ENCODE measurements at regions not wholly inside any gene's neighbourhood (a gene's known extent, or its start where the extent isn't known, plus 50 kb on each side); places are given as distances from the start of the nearest gene placed in this dataset.
A peak's percentile ranks its signal among the peaks of the same experiment; 100 is the strongest.

DNA sequence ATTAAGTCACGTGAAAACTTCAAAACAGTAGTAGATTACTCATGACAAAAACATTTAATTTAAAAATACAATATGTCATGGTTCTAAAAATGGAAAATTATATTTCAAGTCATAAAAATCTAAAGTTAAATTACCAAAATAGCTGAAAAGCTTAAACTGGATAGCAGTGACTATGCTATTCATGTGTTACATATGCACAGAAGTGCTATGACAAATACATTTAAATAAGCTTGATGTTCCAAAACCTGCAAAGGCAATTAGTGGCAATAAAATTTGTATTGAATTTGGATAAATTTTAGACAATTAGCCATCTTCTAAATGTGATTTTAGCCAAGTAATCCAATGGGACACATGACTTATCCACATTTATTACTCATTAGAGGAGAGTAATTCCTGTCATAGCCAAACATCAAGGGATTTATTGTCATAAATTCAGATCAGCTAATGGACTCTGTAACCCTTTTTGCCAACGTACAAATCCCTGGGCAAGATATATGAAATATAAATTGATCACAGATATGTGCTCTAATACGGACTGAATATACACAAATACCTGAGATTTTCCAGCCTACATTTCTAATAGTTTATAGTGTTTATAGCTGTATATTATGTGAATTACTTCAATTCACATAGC, 419.4 kb downstream of the ISL1 start:
- no peak for DNase-seq (ENCODE audit: low read depth)

GRCh38 chr5:51806677-51807076, 423.4 kb downstream of the ISL1 start:
- no peak for DNase-seq (ENCODE audit: low read depth)

DNA sequence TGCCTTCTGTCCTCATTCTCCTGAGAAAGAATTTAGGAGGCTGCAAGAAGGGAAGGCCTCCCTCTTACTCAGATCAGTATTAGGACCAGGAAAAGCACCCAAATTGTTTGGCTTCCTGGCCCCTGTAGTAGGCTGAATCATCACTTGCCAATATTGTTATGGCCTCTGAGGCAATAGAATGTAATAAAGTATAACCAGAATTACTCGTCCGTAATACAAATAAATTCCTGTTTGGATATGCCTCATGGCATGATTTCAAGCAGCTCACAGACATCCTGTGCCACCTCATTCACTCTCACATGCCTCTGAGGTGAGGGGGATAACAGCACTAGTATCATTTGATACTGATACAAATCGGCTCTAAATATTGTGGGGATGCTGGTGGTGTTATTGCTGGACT, 427.3 kb downstream of the ISL1 start:
- peak; percentile 32 for DNase-seq (ENCODE audit: low read depth)

DNA sequence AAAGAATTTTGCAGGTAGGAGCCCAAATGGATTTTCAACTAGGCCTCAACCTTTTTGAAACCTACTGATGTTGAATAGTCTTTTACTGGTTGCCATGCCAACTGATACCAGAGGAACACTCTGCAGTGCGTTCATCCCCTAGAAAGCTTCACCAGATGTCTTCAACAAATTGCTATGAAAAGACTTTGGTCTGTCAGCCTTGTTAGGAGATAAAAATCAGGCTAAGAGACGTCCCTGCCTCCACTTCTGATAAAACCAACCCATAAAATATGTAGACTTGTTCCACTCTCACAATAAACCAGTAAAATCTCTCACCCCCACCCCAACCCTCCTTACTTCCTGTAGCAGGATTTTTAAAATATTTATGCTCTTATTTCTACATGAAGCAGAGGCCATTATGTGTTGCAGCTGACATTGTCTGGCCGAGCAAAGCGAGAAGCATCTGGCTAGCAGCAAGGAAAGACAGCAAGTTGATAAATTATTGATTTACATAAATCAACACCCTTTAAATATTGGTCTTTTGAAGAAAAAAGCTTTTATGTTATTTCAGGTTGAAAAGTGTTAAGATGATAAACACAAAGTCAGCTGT, 428.7 kb downstream of the ISL1 start:
- no peak for DNase-seq (ENCODE audit: low read depth)

- DNase-seq (ENCODE audit: low read depth), result peak; percentile 2
Observed at GRCh38 chr5:51814817-51815216, 431.6 kb downstream of the ISL1 start.

DNA sequence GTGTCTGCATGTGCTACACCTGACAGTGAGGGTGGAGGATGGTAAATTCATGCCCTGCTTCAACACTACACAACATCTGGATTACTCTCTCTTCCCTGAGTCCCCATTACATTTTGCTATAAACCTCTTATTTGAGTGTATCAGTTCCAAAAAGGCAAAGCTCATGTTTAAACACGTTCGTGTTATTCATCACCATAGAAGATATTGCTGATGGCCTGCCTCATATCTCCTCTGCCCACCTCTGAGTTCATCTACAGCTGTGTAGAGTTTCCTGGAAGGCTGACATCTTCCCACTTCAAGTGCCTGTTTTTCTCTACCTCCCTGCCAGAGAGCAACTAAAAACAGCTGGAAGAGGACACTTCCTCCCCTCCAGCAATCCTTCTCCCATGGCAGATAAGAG, 433.2 kb downstream of the ISL1 start:
- no peak for DNase-seq (ENCODE audit: low read depth)

DNA sequence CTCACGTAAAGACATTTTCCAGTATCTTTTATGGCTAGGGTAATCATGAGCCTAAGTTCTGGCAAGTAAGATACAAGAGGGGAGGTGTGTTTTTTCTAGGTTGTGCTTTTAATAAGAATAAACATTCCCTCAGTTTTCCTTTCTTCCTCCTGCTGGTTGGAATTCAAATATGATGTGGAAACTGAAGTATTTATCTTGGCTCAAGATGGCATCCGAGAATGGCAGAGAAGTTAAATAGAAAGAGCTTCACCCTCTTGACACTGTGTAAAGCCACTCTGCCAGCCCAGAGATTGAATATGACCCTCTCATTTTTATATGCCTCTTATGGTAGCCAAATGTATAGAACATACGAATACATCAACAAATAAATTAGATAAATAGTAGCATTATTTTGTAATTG, 438.4 kb downstream of the ISL1 start:
- no peak for DNase-seq (ENCODE audit: low read depth)

- DNase-seq (ENCODE audit: low read depth), result peak; percentile 44
Observed at GRCh38 chr5:51829230-51829629, 446.0 kb downstream of the ISL1 start.

GRCh38 chr5:51829691-51830090, 446.4 kb downstream of the ISL1 start:
- DNase-seq (ENCODE audit: low read depth), result no peak

DNA sequence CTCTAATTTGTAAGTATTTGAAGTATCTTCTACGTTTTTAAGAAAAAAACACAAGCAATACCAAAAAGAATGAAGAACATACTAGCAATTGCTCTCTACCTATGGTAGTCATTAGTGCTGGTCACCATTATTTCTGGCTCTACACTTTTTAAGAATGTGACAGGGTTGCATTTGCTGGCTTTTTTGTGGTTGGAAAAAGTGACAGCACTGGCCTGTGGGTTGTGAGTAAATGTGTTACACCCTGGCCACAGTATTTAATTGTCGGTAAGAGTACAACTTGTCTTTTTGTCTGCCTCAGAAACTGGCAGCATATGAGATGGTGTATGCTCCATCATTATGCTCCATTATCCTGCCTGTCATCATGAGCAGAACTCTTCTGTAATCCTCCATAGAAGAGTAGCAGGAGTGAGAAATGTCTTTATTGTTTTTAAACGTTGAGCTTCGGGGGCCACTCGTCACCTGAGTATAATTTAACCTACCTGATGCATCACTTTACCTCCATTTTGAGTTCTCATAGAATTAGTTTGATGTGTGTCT, 449.8 kb downstream of the ISL1 start:
- DNase-seq (ENCODE audit: low read depth), result no peak

GRCh38 chr5:51838459-51838858, 455.2 kb downstream of the ISL1 start:
- DNase-seq (ENCODE audit: low read depth), result no peak

DNA sequence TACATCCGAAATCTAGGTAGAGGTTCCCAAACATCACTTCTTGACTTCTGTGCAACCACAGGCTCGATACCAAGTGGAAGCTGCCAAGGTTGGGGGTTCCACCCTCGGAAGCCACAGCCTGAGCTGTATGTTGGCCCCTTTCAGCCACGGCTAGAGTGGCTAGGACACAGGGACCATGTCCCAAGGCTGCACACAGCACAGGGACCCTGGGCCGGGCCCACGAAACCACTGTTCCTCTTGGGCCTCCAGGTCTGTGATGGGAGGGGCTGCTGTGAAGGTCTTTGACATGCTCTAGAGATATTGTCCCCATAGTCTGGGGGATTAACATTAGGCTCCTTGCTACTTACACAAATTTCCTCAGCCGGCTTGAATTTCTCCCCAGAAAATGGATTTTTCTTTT, 460.6 kb downstream of the ISL1 start:
- DNase-seq (ENCODE audit: low read depth), result no peak

- DNase-seq (ENCODE audit: low read depth), result no peak
Observed at GRCh38 chr5:51846015-51846414, 462.8 kb downstream of the ISL1 start.

DNA sequence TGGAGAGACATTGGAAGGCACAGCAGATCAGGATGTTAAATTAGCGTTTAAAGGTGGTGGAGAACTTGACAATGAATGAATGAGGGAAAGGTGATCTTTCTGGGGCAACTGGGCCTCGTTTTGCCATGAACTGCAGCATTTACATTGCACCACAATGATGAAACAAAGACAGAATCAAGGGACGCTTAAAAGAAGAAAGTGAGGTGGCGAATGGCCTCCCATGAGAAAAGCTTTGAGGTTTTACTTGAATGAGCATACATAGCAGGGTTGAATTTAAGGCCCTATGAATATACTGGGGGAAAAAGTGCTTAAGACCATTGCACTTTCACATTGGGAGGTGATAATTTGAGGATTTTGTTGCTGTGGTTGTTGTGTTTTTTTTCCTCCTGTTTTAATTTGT, 476.4 kb downstream of the ISL1 start:
- no peak for DNase-seq (ENCODE audit: low read depth)

GRCh38 chr5:51860532-51861018, 477.3 kb downstream of the ISL1 start:
- peak; percentile 20 for DNase-seq (ENCODE audit: low read depth)

DNA sequence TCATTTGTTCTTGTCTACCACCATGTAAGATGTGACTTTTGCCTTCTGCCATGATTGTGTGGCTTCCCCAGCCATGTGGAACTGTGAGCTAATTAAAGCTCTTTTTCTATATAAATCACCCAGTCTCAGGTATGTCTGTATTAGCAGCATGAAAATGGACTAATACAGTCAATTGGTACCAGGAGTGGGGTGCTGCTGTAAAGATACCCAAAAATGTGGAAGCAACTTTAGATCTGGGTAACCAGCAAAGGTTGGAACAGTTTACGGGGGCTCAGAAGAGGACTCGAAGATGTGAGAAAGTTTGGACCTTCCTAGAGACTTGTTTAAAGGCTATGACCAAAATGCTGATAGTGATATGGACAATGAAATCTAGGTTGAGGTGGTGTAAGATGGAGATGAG, 488.9 kb downstream of the ISL1 start:
- no peak for DNase-seq (ENCODE audit: low read depth)

DNA sequence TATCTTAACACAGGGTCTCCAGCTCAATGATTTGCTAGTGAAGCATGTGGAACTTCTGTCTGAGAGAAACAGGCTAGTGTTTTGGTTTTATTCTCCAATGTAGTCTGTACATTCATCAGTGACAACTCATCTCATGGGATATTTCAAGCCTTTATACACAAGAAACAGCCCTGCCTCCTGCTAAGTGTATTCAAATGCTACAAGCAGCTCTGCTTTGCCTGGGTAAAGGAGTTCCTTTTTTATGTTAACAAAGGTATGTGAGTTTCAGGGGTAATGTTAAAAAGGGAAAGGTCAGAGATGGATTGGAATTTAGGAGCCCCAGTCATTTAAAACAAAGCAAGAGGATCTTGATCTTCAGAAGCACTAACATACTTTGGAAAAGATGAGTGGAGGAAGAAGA, 498.7 kb downstream of the ISL1 start:
- no peak for DNase-seq (ENCODE audit: low read depth)

DNA sequence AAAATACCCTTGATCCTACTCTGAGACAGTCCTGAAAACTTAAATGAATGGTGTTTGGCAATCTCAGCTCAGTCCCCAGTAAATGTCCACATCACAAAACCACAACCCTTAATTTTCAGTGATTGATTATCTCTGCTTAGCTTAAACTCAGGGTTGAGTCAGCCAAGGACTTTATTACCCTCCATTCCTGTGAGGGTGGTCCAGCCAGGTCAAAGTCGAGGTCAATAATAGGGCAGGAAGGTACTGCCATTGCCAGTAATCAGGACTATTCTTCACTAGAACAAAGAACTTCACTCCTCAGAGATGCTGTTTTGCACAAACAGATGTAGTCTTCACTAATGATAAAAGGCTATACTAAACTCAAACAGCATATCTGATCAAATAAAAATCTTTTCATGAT, 499.4 kb downstream of the ISL1 start:
- DNase-seq (ENCODE audit: low read depth), result no peak

DNA sequence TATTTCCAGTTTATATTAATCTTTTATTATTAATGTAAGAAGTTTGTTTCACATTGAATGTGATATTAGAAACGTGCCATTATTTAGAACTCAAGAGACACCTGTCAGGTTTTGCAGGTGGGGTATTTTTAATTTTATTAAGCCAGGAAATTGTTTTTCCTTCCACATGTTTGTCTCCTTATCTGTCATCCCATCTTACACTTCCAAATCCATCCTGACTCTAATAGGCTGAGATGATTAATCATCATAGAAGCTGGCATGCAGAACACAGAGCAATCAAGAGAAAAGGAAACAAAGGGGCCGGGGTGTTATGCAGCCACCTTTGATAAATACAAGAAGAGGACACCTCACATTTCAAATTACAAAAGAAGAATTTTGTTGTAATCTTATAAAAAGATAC, 506.5 kb downstream of the ISL1 start:
- no peak for DNase-seq (ENCODE audit: low read depth)

DNA sequence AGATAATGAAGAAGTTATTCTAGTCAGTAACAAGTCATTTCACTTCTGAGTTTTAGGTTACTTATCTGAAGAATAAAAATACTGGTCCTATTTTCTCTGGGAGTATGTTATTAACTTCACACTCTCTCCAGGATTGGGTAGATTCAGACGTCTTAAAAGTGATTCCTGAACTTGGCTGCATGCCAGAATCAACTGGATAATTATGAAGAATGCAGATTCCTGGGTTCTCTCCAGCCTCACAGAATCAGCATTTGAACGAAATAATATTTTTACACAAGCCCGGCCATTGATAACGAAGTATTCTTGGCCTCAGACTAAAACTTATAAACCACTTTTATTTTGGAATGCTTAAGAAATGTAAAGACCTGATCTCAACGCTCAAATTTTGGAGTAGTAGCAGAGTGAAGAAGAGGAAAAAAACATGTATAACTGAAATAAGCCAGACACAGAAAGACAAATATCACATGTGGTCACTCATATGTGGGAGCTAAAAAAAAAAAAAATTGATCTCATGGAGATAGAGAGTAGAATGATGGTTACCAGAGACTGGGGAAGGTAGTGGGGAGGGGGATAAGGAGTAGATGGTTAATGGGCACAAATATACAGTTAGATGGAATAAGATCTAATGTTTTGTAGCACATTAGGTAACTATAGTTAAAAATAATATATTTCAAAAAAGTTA, 507.3 kb downstream of the ISL1 start:
- no peak for DNase-seq (ENCODE audit: low read depth)

- DNase-seq (ENCODE audit: low read depth), result no peak
Observed at GRCh38 chr5:51892680-51893079, 509.4 kb downstream of the ISL1 start.

DNA sequence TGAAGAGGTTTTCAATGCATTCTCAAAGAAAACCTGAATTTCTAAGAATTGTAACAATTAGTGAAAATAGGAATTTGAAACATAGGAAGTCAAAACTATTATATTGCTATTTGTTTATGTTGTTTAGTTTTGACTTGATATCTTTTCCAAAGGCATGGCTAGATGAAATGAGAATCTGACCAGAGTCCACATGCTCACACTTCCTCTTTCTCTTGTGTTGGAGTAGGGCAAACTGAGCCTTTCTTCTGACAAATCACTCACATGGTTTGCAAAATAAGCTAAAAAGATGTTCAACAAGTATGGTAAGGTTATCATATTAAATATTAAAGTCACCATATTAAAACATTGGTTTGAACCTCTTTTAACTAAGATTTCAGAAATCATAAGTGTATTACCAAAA, 512.6 kb downstream of the ISL1 start:
- no peak for DNase-seq (ENCODE audit: low read depth)

DNA sequence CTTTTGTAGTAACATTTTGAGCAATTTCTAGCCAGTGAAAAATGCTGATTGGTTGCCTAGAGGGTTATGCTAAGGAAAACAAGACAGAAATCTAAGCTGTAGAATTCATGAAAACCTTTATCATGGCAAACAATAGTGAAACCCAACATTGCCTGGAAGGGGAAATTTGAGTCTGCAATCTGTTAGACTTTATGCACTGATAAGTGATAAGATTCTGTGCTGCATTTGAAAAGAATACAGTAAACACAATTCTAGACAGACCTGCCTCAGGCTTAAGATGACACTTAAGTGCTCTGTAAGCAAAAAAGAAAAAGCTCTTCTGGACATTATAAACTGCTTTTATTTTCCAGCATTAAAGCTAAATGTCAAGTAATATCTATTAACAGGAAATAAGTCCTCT, 519.3 kb downstream of the ISL1 start:
- DNase-seq (ENCODE audit: low read depth), result no peak
